ENCODE measurements at regions not wholly inside any gene's neighbourhood (a gene's known extent, or its start where the extent isn't known, plus 50 kb on each side); places are given as distances from the start of the nearest gene placed in this dataset.

GRCh38 chr20:36084356-36084755 lies 70.2 kb upstream of the EPB41L1 start:
- TF ChIP-seq, protein P1, sequence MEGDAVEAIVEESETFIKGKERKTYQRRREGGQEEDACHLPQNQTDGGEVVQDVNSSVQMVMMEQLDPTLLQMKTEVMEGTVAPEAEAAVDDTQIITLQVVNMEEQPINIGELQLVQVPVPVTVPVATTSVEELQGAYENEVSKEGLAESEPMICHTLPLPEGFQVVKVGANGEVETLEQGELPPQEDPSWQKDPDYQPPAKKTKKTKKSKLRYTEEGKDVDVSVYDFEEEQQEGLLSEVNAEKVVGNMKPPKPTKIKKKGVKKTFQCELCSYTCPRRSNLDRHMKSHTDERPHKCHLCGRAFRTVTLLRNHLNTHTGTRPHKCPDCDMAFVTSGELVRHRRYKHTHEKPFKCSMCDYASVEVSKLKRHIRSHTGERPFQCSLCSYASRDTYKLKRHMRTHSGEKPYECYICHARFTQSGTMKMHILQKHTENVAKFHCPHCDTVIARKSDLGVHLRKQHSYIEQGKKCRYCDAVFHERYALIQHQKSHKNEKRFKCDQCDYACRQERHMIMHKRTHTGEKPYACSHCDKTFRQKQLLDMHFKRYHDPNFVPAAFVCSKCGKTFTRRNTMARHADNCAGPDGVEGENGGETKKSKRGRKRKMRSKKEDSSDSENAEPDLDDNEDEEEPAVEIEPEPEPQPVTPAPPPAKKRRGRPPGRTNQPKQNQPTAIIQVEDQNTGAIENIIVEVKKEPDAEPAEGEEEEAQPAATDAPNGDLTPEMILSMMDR (conservative IDR thresholded peaks at IDR 0.05; ENCODE audit: low read depth, low read length): no peak
- TF ChIP-seq EZH2phosphoT487 (IDR thresholded peaks at IDR 0.05; ENCODE audit: borderline replicate concordance, low read length): no peak
- TF ChIP-seq EZH2 (IDR thresholded peaks at IDR 0.05; ENCODE audit: low read length, unreplicated experiment): no peak

Data from PC-3 (cell line).